HG03457 (cell line): ENCODE measurements at regions not wholly inside any gene's neighbourhood (a gene's known extent, or its start where the extent isn't known, plus 50 kb on each side); places are given as distances from the start of the nearest gene placed in this dataset.

Source experiments
- ATAC-seq: cut with Tn5 transposase; IDR thresholded peaks from one replicate; pipeline ENCODE4 v1.9.1; 2021; ENCODE audit warnings: moderate number of reproducible peaks; ENCODE audit not compliant: unreplicated experiment

- no peak for ATAC-seq
Observed at GRCh38 chr3:159210336-159210735, 408.5 kb downstream of the MFSD1 start.

DNA sequence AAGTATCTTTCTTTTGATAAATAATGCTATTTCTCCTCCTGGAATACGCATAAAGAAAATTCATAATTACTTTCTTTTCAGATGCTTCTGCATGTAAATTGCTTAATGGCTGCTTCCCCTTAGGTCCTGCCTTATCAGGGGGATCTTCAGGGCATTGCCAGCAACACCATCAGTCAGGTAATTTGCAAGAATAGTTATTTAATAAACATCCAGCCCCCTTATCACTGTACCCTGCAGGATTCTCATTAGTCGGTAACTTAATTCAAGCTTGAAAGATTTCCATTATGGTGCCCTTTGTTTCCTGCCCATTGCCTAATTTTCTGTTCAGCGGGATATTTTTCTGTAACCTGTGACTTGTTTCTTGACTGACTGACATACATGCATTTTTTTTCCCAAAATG lies 414.5 kb downstream of the MFSD1 start:
- ATAC-seq = no peak

DNA sequence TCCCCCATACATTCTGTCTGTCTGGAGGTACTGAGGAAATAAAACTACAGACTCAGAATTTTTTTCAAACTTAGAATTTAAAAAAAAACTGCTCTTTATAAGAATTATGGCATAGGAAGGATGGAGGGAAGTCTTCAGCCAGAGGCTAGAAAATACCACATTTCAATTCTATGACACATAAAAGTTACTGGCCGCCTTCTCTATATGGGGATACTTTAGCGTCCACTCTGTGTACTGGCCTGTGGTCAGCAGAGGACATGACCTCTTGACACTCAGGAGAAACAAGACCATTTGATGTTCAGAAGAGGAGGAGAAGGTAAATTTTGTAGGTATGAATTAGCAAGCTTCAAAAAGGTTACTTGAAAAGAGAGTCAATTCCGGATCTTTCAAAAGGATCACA lies 417.4 kb downstream of the MFSD1 start:
- no peak for ATAC-seq

GRCh38 chr3:159221335-159221734 lies 419.5 kb downstream of the MFSD1 start:
- no peak for ATAC-seq

- ATAC-seq = no peak
Observed at GRCh38 chr3:159229116-159229680, 427.3 kb downstream of the MFSD1 start.

- no peak for ATAC-seq
Observed at GRCh38 chr3:159232966-159233365, 431.1 kb downstream of the MFSD1 start.

DNA sequence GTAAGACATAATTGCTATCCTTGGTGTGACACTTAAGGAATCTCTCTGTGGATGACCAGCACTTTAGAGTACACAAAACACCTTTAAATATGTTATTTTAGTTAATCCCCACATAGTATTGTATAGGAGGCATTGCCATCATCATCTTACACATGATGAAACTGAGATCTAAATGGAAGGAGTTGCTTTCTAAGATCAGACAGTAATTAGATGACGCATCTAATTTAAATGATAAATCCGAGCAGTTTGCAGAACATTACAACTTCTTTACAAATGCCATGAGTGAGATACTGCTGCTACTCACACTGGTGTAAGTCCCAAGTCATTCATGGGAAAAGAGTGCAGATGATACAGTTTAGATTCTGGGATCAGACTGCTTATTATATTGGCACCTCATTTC lies 431.9 kb downstream of the MFSD1 start:
- ATAC-seq = no peak

DNA sequence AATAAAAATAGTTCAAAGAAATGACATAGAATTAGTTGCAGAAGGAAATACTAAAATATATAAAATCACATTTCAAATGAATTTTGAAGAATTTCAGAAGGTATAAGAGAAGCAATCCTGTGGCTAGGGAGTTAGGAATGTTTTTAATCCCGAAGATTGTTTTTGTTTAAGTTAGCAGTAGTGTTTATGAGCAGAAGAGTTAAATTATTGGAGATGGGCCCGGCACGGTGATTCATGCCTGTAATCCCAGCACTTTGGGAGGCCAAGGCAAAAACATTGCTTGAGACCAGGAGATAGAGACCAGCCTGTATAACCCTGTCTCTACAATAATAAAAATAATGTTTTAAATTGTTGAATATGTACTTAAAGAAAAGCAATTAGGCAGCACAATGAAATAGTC lies 432.5 kb downstream of the MFSD1 start:
- no peak for ATAC-seq

- ATAC-seq = no peak
Observed at GRCh38 chr3:159236321-159236720, 434.5 kb downstream of the MFSD1 start.

GRCh38 chr3:159237226-159237625 lies 435.4 kb downstream of the MFSD1 start:
- ATAC-seq = no peak

DNA sequence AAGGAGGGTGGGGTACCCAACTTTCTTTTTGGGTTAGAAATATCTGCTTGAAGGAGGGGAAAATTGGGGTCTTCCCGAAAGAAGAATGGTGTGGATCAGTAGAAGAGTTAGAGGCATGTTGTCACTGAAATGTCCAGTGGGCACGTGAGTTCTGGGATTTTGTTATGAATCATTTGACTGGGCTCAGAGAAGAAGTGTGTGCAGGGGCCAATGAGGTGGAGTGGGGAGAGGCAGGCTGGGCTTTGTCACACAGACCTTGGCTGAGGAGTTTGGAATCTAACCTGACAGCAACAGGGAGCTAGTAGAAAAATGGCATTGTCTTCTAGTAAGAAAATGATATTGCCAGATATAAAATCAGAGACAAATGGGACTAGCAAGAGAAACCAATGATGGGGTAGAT lies 436.8 kb downstream of the MFSD1 start:
- no peak for ATAC-seq

- ATAC-seq = no peak
Observed at GRCh38 chr3:159239059-159239458, 437.2 kb downstream of the MFSD1 start.

GRCh38 chr3:159244933-159245332 lies 443.1 kb downstream of the MFSD1 start:
- no peak for ATAC-seq

GRCh38 chr3:159245871-159246270 lies 444.0 kb downstream of the MFSD1 start:
- ATAC-seq = no peak

DNA sequence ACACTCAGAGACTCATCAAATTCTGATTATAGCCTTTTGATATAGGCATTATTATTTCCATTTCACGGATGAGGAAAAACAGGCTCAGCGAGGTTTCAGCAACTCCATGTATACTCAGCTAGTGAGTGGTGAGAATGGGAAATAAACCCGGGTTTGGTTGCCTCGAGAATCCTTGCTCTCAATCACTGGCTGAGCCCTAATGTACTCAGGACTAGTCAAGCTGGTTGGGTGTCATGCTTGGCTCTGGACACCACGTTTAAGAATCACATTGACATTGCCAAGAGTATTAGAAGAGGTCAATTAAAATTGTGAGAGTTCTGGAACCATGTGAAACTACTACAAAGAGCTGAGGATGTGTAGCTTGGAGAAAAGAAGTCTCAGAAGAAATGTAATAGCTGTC lies 444.5 kb downstream of the MFSD1 start:
- ATAC-seq = no peak

- no peak for ATAC-seq
Observed at GRCh38 chr3:159249472-159250174, 447.8 kb downstream of the MFSD1 start.

DNA sequence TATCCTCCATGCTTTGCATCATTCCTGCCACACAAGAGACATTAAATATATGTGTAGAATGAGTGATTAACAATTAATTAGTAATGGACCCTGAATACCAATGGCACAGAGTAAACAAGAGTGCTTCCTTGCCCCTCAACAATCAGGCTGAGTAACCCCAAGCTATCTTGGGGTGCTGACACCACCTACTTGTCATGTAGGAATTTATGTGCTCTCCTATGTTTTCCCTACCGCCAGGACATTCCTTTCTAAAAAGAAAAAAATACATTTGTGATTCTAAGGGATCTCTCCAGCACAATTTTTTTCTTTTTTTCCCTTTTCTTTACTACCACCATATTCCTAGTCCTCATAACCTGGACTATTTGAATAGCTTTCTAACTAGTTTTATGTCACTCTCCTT lies 449.1 kb downstream of the MFSD1 start:
- no peak for ATAC-seq

DNA sequence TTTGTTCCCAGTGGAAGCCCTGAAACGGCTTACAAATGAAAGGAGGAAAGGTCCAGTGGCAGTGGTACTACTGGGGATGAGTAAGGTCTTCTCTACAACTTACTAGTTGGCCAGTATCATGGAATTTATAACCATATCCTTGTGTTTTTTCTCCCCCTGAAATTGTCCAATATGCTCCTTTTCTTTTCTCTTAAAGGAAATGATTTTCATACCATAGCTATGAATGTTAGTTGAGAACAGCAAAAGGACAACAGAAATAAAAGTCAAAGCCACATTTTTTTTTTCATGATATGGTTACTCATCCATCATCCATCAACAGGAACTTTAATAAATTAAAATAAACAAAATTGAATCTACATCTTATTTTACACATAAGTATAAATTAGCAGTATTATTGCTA lies 450.4 kb downstream of the MFSD1 start:
- no peak for ATAC-seq

DNA sequence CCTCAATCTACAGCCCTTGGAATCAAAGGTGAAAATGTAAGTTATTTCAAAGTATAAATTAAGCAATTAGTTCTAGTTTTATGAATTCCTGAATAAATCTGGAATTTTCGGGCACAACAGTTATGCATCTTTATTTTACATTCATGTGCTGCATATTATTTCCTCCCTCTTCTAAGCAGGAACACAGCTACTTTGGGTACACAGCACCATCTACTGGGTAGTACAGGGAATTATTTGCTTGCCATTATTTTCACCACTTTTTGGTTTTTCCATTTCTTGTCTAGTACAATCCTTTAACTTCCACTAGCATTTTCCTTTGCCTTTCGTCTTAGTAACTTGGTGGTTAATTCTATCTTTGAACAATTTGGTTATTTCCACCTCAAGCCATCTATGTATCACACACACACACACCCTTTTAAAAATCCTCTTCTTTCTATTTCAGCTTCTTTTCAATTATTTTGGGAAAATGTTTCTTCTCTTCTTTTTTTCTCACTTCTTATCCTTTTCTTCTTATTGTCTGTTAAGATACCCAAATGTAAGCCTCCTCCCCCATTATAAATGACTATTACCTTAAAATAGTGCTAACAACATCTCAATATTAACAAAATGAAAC lies 451.0 kb downstream of the MFSD1 start:
- ATAC-seq = no peak

- no peak for ATAC-seq
Observed at GRCh38 chr3:159253860-159254259, 452.0 kb downstream of the MFSD1 start.

GRCh38 chr3:159257954-159258353 lies 456.1 kb downstream of the MFSD1 start:
- ATAC-seq = no peak

DNA sequence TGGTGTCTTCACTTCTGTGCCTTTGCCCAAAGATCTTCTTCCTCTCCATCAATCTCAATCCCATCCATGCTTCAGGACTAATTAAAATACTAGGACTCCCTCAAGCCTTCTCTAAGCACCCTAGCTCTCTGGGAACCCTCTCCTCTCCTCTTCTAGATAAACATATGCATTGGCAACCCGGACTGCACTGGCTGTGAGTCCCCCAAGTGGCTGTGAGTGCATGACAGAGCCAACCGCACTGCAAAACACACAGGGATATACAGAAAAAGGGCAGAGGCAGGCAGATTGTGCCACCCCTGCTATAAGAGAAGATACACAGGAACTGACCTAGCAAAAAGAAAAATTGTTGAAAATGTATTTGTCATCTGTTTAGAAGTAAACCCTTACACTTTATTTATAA lies 457.1 kb downstream of the MFSD1 start:
- ATAC-seq = no peak
